ENCODE measurements at regions not wholly inside any gene's neighbourhood (a gene's known extent, or its start where the extent isn't known, plus 50 kb on each side); places are given as distances from the start of the nearest gene placed in this dataset.

DNA sequence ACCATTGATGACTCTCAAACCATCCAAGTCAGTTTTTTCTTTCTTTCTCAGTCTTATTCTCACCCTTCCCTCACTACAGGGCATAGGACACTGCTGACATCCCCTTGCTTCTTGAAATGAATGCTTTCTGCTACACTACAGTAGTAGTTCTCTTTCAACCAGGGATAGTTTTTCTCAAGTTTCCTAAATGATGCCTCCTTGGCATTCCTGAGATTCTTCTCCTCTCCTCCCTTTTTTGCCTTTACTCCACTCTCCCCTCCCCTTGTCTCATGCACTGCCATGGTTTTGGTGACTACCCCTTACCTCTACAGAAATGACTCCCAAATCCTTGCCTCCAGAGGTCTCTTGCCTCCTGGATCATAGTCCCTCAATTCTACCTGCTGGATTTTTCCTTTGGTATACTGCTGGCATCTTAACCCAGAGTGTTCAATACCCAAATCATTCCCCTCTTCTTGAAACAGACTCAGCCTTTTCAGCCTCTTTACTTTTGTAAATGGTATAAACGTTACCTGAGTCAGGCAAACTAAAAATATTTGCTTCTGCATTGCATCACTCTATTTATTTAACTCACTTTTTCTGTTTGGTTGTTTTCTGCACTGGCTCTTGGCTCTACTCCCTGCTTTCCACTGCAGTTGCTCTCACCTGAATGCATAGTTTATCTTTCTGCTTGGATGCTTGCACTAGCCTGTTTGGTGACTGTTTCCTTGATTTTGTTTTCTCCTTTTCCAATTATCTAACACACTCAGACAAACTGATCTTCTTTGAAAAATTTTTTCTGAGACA lies 211.6 kb upstream of the IGF1 start:
- Histone ChIP-seq H3K36me3 (ENCODE audit: control insufficient read depth, insufficient read depth, low read length) (no peaks in the 10 kb centered on the region), H3K27ac (ENCODE audit: low read depth, low read length) (no peak overlapping the region), H3K9me3 (ENCODE audit: control insufficient read depth, insufficient read depth, low read length) (no peaks in the 10 kb centered on the region), H3K4me3 (ENCODE audit: low read depth, low read length) (no peak overlapping the region), H3K27me3 (ENCODE audit: control insufficient read depth, insufficient read depth, low read length) (no peaks in the 10 kb centered on the region), H3K4me1 (ENCODE audit: control insufficient read depth, insufficient read depth, low read length) (no peaks in the 10 kb centered on the region)
- no CpG with 5 or more reads among the region's 1 CpG for WGBS (ENCODE audit: insufficient coverage)
- no peak for DNase-seq (ENCODE audit: low read depth in 4 of 6, low spot score in 6 of 6)

GRCh38 chr12:102690253-102690652 lies 209.9 kb upstream of the IGF1 start:
- H3K27me3 ChIP-seq (ENCODE audit: control insufficient read depth, insufficient read depth, low read length) = no peaks in the 10 kb centered on the region
- H3K36me3 ChIP-seq (ENCODE audit: control insufficient read depth, insufficient read depth, low read length) = no peaks in the 10 kb centered on the region
- peak in 2 of 6 donors; percentile 16 to 32 for DNase-seq (ENCODE audit: low read depth in 4 of 6, low spot score in 6 of 6)
- no peaks in the 10 kb centered on the region for H3K9me3 ChIP-seq (ENCODE audit: control insufficient read depth, insufficient read depth, low read length)
- H3K4me1 ChIP-seq (ENCODE audit: control insufficient read depth, insufficient read depth, low read length) = no peaks in the 10 kb centered on the region
- H3K27ac ChIP-seq (ENCODE audit: low read depth, low read length) = no peak overlapping the region
- no CpG with 5 or more reads among the region's 2 CpGs for WGBS (ENCODE audit: insufficient coverage)
- no peak overlapping the region for H3K4me3 ChIP-seq (ENCODE audit: low read depth, low read length)

- no peak for DNase-seq (ENCODE audit: low read depth in 4 of 6, low spot score in 6 of 6)
- Histone ChIP-seq H3K4me1 (ENCODE audit: control insufficient read depth, insufficient read depth, low read length) (no peaks in the 10 kb centered on the region), H3K9me3 (ENCODE audit: control insufficient read depth, insufficient read depth, low read length) (no peaks in the 10 kb centered on the region), H3K36me3 (ENCODE audit: control insufficient read depth, insufficient read depth, low read length) (no peaks in the 10 kb centered on the region), H3K27me3 (ENCODE audit: control insufficient read depth, insufficient read depth, low read length) (no peaks in the 10 kb centered on the region), H3K27ac (ENCODE audit: low read depth, low read length) (no peak overlapping the region), H3K4me3 (ENCODE audit: low read depth, low read length) (no peak overlapping the region)
- no CpG with 5 or more reads among the region's 3 CpGs for WGBS (ENCODE audit: insufficient coverage)
Observed at GRCh38 chr12:102689701-102690100, 209.3 kb upstream of the IGF1 start.

DNA sequence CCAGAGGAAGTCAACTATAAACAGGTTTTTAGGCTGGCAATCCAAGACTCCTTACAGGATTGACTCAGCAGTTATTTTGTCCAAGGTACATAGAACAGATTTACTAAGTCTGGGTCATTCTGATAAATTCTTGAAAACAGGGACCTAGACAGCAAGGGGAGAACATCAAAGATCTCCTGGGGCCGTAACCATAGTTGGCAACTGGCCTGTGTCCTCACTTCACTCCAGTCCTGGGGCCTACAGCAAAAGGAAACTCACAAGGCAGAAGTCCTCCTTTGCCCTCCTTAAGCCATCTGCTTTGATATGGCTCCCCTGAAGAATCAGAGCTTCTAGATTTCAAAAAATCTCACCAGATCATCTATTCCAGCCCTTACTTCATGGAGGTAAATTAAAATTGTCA lies 207.2 kb upstream of the IGF1 start:
- peak in 1 of 6 donors; percentile 11 for DNase-seq (ENCODE audit: low read depth in 4 of 6, low spot score in 6 of 6)
- H3K4me1 ChIP-seq (ENCODE audit: control insufficient read depth, insufficient read depth, low read length) = no peaks in the 10 kb centered on the region
- no peak overlapping the region for H3K4me3 ChIP-seq (ENCODE audit: low read depth, low read length)
- H3K36me3 ChIP-seq (ENCODE audit: control insufficient read depth, insufficient read depth, low read length) = no peaks in the 10 kb centered on the region
- no peaks in the 10 kb centered on the region for H3K9me3 ChIP-seq (ENCODE audit: control insufficient read depth, insufficient read depth, low read length)
- H3K27ac ChIP-seq (ENCODE audit: low read depth, low read length) = no peak overlapping the region
- WGBS (ENCODE audit: insufficient coverage) = 86% methylated on average over 1 of the region's 1 CpG
- H3K27me3 ChIP-seq (ENCODE audit: control insufficient read depth, insufficient read depth, low read length) = no peaks in the 10 kb centered on the region

- H3K27me3 ChIP-seq (ENCODE audit: control insufficient read depth, insufficient read depth, low read length) = no peaks in the 10 kb centered on the region
- no peaks in the 10 kb centered on the region for H3K4me1 ChIP-seq (ENCODE audit: control insufficient read depth, insufficient read depth, low read length)
- H3K9me3 ChIP-seq (ENCODE audit: control insufficient read depth, insufficient read depth, low read length) = no peaks in the 10 kb centered on the region
- H3K36me3 ChIP-seq (ENCODE audit: control insufficient read depth, insufficient read depth, low read length) = no peaks in the 10 kb centered on the region
- H3K27ac ChIP-seq (ENCODE audit: low read depth, low read length) = no peak overlapping the region
- WGBS (ENCODE audit: insufficient coverage) = no CpG with 5 or more reads among the region's 4 CpGs
- DNase-seq (ENCODE audit: low read depth in 4 of 6, low spot score in 6 of 6) = no peak
- H3K4me3 ChIP-seq (ENCODE audit: low read depth, low read length) = no peak overlapping the region
Observed at GRCh38 chr12:102685841-102686240, 205.5 kb upstream of the IGF1 start.

DNA sequence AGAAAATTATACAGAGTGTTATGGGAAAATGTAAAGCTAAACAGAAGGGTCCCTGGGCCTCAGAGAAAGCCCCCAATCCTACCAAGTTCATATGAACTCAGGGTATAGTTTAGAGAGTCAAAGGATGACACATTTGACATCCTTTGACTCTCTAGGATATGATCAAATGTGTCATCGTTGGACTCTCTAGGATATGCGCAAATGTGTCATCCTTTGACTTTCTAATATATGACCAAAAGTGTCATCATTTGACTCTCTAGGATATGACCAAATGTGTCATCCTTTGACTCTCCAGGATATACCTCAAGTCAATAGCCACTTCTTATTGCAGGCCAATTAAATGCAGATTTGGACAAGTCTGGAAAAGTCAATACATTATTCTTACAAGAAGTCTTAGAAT lies 204.8 kb upstream of the IGF1 start:
- WGBS (ENCODE audit: insufficient coverage) = 100% methylated on average over 1 of the region's 2 CpGs
- no peaks in the 10 kb centered on the region for H3K9me3 ChIP-seq (ENCODE audit: control insufficient read depth, insufficient read depth, low read length)
- DNase-seq (ENCODE audit: low read depth in 4 of 6, low spot score in 6 of 6) = no peak

DNA sequence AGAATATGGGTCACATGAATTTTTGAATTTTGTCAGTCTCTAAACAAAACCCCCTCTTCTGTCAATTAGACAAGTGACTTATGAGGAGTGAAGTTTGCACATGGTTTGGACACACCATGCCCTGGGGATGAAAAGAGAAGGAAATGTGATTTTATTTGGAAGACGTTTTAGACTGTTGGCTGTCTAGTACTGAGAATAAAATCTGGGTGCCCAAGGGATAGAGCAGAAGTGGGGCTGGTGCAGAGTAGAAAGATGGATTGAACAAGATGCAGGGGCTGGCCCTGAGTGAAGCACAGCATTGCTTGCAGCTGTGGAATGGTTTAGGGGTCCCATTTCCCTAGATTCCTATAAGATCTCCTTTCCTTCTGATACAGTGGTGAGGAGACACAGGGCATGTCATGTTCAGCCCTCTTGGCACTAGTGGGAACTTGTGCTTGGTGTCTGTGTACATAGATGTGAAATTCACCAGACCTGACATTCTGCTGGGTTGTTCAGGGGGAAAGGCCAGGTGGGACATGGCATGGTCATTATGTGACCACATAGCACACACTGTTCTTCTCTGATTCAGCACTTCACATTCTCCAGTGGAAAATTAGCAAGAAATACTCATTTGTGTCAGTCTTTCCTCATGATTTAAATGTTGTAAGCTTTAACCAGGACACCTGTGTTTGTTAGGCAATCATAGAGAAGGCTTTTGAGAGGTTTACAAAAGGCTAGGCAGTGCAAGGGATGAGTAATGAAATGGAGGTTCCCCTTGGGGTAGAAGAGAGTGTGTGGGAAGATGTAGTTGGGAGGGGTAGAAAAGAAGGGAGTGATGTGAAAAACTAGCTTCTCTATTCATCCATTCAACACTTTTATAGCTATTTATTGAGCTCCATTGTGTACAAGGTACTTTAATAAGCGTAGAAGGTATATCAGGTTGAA lies 202.3 kb upstream of the IGF1 start:
- no peaks in the 10 kb centered on the region for H3K4me1 ChIP-seq (ENCODE audit: control insufficient read depth, insufficient read depth, low read length)
- no peak overlapping the region for H3K27ac ChIP-seq (ENCODE audit: low read depth, low read length)
- no peaks in the 10 kb centered on the region for H3K36me3 ChIP-seq (ENCODE audit: control insufficient read depth, insufficient read depth, low read length)
- DNase-seq (ENCODE audit: low read depth in 4 of 6, low spot score in 6 of 6) = no peak
- H3K9me3 ChIP-seq (ENCODE audit: control insufficient read depth, insufficient read depth, low read length) = no peaks in the 10 kb centered on the region
- H3K27me3 ChIP-seq (ENCODE audit: control insufficient read depth, insufficient read depth, low read length) = no peaks in the 10 kb centered on the region
- H3K4me3 ChIP-seq (ENCODE audit: low read depth, low read length) = no peak overlapping the region
- 92% methylated on average over 1 of the region's 2 CpGs for WGBS (ENCODE audit: insufficient coverage)

More for the DNA sequence above, 204.8 kb upstream of the IGF1 start:
- no peak overlapping the region for H3K27ac ChIP-seq (ENCODE audit: low read depth, low read length)
- no peaks in the 10 kb centered on the region for H3K4me1 ChIP-seq (ENCODE audit: control insufficient read depth, insufficient read depth, low read length)
- H3K4me3 ChIP-seq (ENCODE audit: low read depth, low read length) = no peak overlapping the region
- H3K27me3 ChIP-seq (ENCODE audit: control insufficient read depth, insufficient read depth, low read length) = no peaks in the 10 kb centered on the region
- H3K36me3 ChIP-seq (ENCODE audit: control insufficient read depth, insufficient read depth, low read length) = no peaks in the 10 kb centered on the region

GRCh38 chr12:102681747-102682146 lies 201.4 kb upstream of the IGF1 start:
- Histone ChIP-seq H3K9me3 (ENCODE audit: control insufficient read depth, insufficient read depth, low read length) (no peaks in the 10 kb centered on the region), H3K27ac (ENCODE audit: low read depth, low read length) (no peak overlapping the region), H3K4me3 (ENCODE audit: low read depth, low read length) (no peak overlapping the region), H3K27me3 (ENCODE audit: control insufficient read depth, insufficient read depth, low read length) (no peaks in the 10 kb centered on the region), H3K4me1 (ENCODE audit: control insufficient read depth, insufficient read depth, low read length) (no peaks in the 10 kb centered on the region), H3K36me3 (ENCODE audit: control insufficient read depth, insufficient read depth, low read length) (no peaks in the 10 kb centered on the region)
- no peak for DNase-seq (ENCODE audit: low read depth in 4 of 6, low spot score in 6 of 6)

DNA sequence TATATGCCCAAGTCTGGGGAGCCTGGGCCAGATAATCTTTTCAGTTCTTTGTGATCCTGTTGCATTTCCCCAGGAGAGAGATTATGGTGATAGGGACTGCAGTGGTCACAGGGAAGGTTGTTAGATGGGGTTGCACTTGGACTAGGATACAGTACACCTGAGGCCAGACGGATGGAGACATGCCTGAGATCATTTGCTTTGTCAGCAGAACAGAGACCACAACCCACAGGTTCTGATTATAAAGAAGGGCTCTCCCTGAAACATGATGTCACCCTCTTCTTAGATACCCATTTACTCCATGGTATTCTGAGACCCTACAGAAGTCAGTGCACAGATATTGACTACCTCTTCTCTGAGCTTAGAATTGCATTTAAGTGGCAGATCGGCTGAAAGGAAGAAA lies 200.9 kb upstream of the IGF1 start:
- 82% methylated on average over 2 of the region's 2 CpGs for WGBS (ENCODE audit: insufficient coverage)

More for the DNA sequence above, 200.9 kb upstream of the IGF1 start:
- no peak for DNase-seq (ENCODE audit: low read depth in 4 of 6, low spot score in 6 of 6)
- no peaks in the 10 kb centered on the region for H3K36me3 ChIP-seq (ENCODE audit: control insufficient read depth, insufficient read depth, low read length)
- no peaks in the 10 kb centered on the region for H3K4me1 ChIP-seq (ENCODE audit: control insufficient read depth, insufficient read depth, low read length)
- H3K4me3 ChIP-seq (ENCODE audit: low read depth, low read length) = no peak overlapping the region
- no peaks in the 10 kb centered on the region for H3K9me3 ChIP-seq (ENCODE audit: control insufficient read depth, insufficient read depth, low read length)
- no peaks in the 10 kb centered on the region for H3K27me3 ChIP-seq (ENCODE audit: control insufficient read depth, insufficient read depth, low read length)
- H3K27ac ChIP-seq (ENCODE audit: low read depth, low read length) = no peak overlapping the region
